ENCODE measurements at regions not wholly inside any gene's neighbourhood (a gene's known extent, or its start where the extent isn't known, plus 50 kb on each side); places are given as distances from the start of the nearest gene placed in this dataset.
"Not testable (repeated sequence)": the region's sequence is repeated elsewhere in the genome, so short reads cannot be mapped to it uniquely, and the experiment has no call there.

GRCh38 chr15:70584441-70584837 is 178.9 kb downstream of the UACA start:
- Mint-ChIP-seq H3K27me3 (peaks cover 49% of the 10 kb centered on the region), H3K4me1 (peaks cover 6% of the 10 kb centered on the region), H3K4me3 (no peak overlapping the region), H3K9me3 (no peaks in the 10 kb centered on the region), H3K36me3 (no peaks in the 10 kb centered on the region), H3K27ac (no peak overlapping the region)
- ATAC-seq: no peak

- Mint-ChIP-seq H3K4me1 (peaks cover 6% of the 10 kb centered on the region), H3K27ac (no peak overlapping the region), H3K36me3 (no peaks in the 10 kb centered on the region), H3K9me3 (no peaks in the 10 kb centered on the region), H3K27me3 (peaks cover 41% of the 10 kb centered on the region), H3K4me3 (no peak overlapping the region)
- no peak for ATAC-seq
Measured at GRCh38 chr15:70583006-70583405, 180.4 kb downstream of the UACA start.

- Mint-ChIP-seq H3K27me3 (peaks cover 36% of the 10 kb centered on the region), H3K4me1 (peaks cover 6% of the 10 kb centered on the region), H3K36me3 (no peaks in the 10 kb centered on the region), H3K9me3 (no peaks in the 10 kb centered on the region), H3K4me3 (no peak overlapping the region), H3K27ac (no peak overlapping the region)
- no peak for ATAC-seq
Measured at GRCh38 chr15:70582143-70582945, 181.0 kb downstream of the UACA start.

- H3K4me1 Mint-ChIP-seq: peaks cover 6% of the 10 kb centered on the region
- H3K9me3 Mint-ChIP-seq: no peaks in the 10 kb centered on the region
- no peak for ATAC-seq
- no peaks in the 10 kb centered on the region for H3K36me3 Mint-ChIP-seq
- H3K27me3 Mint-ChIP-seq: peaks cover 29% of the 10 kb centered on the region
- H3K27ac Mint-ChIP-seq: no peak overlapping the region
- no peak overlapping the region for H3K4me3 Mint-ChIP-seq
Measured at GRCh38 chr15:70580958-70581357, 182.4 kb downstream of the UACA start.

GRCh38 chr15:70580286-70580685 is 183.1 kb downstream of the UACA start:
- no peak overlapping the region for H3K27ac Mint-ChIP-seq

GRCh38 chr15:70579766-70580165 is 183.6 kb downstream of the UACA start:
- ATAC-seq: no peak
- no peak overlapping the region for H3K4me3 Mint-ChIP-seq
- peaks cover 27% of the 10 kb centered on the region for H3K27me3 Mint-ChIP-seq
- H3K27ac Mint-ChIP-seq: no peak overlapping the region
- H3K4me1 Mint-ChIP-seq: no peaks in the 10 kb centered on the region
- H3K36me3 Mint-ChIP-seq: no peaks in the 10 kb centered on the region
- no peaks in the 10 kb centered on the region for H3K9me3 Mint-ChIP-seq

More at GRCh38 chr15:70580286-70580685, 183.1 kb downstream of the UACA start:
- H3K9me3 Mint-ChIP-seq: no peaks in the 10 kb centered on the region
- H3K27me3 Mint-ChIP-seq: peaks cover 23% of the 10 kb centered on the region
- no peaks in the 10 kb centered on the region for H3K4me1 Mint-ChIP-seq
- no peak overlapping the region for H3K4me3 Mint-ChIP-seq
- no peak for ATAC-seq
- H3K36me3 Mint-ChIP-seq: no peaks in the 10 kb centered on the region

GRCh38 chr15:70578196-70578595 is 185.2 kb downstream of the UACA start:
- ATAC-seq: no peak
- Mint-ChIP-seq H3K9me3 (peaks cover 5% of the 10 kb centered on the region), H3K27ac (no peak overlapping the region), H3K4me3 (no peak overlapping the region), H3K4me1 (no peaks in the 10 kb centered on the region), H3K27me3 (peaks cover 25% of the 10 kb centered on the region), H3K36me3 (peaks cover 6% of the 10 kb centered on the region)

GRCh38 chr15:70576696-70577095 is 186.7 kb downstream of the UACA start:
- Mint-ChIP-seq H3K36me3 (peaks cover 6% of the 10 kb centered on the region), H3K27me3 (peaks cover 25% of the 10 kb centered on the region), H3K27ac (no peak overlapping the region), H3K4me3 (no peak overlapping the region), H3K4me1 (no peaks in the 10 kb centered on the region), H3K9me3 (peaks cover 5% of the 10 kb centered on the region)
- ATAC-seq: no peak

- ATAC-seq: no peak
- peaks cover 6% of the 10 kb centered on the region for H3K36me3 Mint-ChIP-seq
- no peaks in the 10 kb centered on the region for H3K4me1 Mint-ChIP-seq
- no peak overlapping the region for H3K4me3 Mint-ChIP-seq
- peaks cover 5% of the 10 kb centered on the region for H3K9me3 Mint-ChIP-seq
- peaks cover 25% of the 10 kb centered on the region for H3K27me3 Mint-ChIP-seq
- no peak overlapping the region for H3K27ac Mint-ChIP-seq
Measured at GRCh38 chr15:70576276-70576675, 187.1 kb downstream of the UACA start.

GRCh38 chr15:70575231-70576226 is 187.8 kb downstream of the UACA start:
- Mint-ChIP-seq H3K4me1 (no peaks in the 10 kb centered on the region), H3K9me3 (peaks cover 5% of the 10 kb centered on the region), H3K36me3 (peaks cover 6% of the 10 kb centered on the region), H3K27me3 (peaks cover 25% of the 10 kb centered on the region), H3K4me3 (no peak overlapping the region), H3K27ac (no peak overlapping the region)
- no peak for ATAC-seq

- H3K4me1 Mint-ChIP-seq, H3K4me3 Mint-ChIP-seq, H3K27ac Mint-ChIP-seq, H3K36me3 Mint-ChIP-seq, H3K9me3 Mint-ChIP-seq, ATAC-seq: not testable (repeated sequence)
- peaks cover 25% of the 10 kb centered on the region for H3K27me3 Mint-ChIP-seq
Measured at GRCh38 chr15:70574325-70574724, 189.0 kb downstream of the UACA start.

- no peaks in the 10 kb centered on the region for H3K4me1 Mint-ChIP-seq
- ATAC-seq: no peak
- H3K27ac Mint-ChIP-seq: no peak overlapping the region
- H3K4me3 Mint-ChIP-seq: no peak overlapping the region
- H3K9me3 Mint-ChIP-seq: peaks cover 5% of the 10 kb centered on the region
- peaks cover 6% of the 10 kb centered on the region for H3K36me3 Mint-ChIP-seq
- peaks cover 21% of the 10 kb centered on the region for H3K27me3 Mint-ChIP-seq
Measured at GRCh38 chr15:70573121-70573850, 190.1 kb downstream of the UACA start.

GRCh38 chr15:70569714-70570231 is 193.6 kb downstream of the UACA start:
- peaks cover 5% of the 10 kb centered on the region for H3K9me3 Mint-ChIP-seq
- H3K36me3 Mint-ChIP-seq: peaks cover 6% of the 10 kb centered on the region
- no peak overlapping the region for H3K27ac Mint-ChIP-seq
- no peaks in the 10 kb centered on the region for H3K4me1 Mint-ChIP-seq
- H3K27me3 Mint-ChIP-seq: peaks cover 25% of the 10 kb centered on the region
- H3K4me3 Mint-ChIP-seq: no peak overlapping the region
- ATAC-seq: no peak

- H3K4me3 Mint-ChIP-seq: no peak overlapping the region
- ATAC-seq: no peak
- peaks cover 3% of the 10 kb centered on the region for H3K36me3 Mint-ChIP-seq
- H3K27me3 Mint-ChIP-seq: peaks cover 19% of the 10 kb centered on the region
- H3K27ac Mint-ChIP-seq: no peak overlapping the region
- H3K4me1 Mint-ChIP-seq: no peaks in the 10 kb centered on the region
- H3K9me3 Mint-ChIP-seq: peaks cover 3% of the 10 kb centered on the region
Measured at GRCh38 chr15:70569091-70569713, 194.2 kb downstream of the UACA start.
